Fibroblast of pulmonary artery (primary cell): ENCODE measurements at regions not wholly inside any gene's neighbourhood (a gene's known extent, or its start where the extent isn't known, plus 50 kb on each side); places are given as distances from the start of the nearest gene placed in this dataset.
"Not testable (repeated sequence)": the region's sequence is repeated elsewhere in the genome, so short reads cannot be mapped to it uniquely, and the experiment has no call there.

Experiments
- DNase-seq: peaks from one replicate; pipeline ENCODE4 v3.0.0-alpha.2; 2010; ENCODE audit warnings: low read depth
- H3K4me3 ChIP-seq: replicated peaks from 2 replicates; pipeline ENCODE4 v1.5.1; 2011; ENCODE audit warnings: low read depth, mild to moderate bottlenecking, control low read depth, low read length, moderate library complexity
- CTCF ChIP-seq: IDR thresholded peaks from 2 replicates; pipeline ENCODE4 v1.5.1; 2011; ENCODE audit warnings: mild to moderate bottlenecking, control low read depth, low read length, inconsistent platforms; ENCODE audit errors: missing control alignments

DNA sequence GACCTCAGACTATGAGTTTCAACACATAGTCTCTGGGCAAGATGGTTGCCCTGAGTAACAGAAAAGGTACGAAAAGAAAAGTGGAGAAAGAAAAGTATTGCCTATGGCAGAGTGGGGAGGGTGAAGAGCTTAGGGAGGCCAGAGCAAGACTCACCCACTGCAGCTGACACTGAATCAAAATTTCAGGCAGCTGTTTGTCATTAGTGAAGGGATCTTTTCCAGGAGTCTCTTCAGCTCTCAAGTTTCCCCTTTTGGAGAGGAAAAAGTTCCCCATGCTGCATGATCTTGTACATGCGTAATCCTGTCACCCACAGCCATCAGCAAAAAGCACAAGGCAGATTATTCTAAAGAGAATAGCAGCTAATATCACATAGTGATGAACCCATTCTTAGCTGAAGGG is 616.9 kb upstream of the GBE1 start:
- TF ChIP-seq CTCF, result no peak
- DNase-seq, result no peak
- no peak overlapping the region for H3K4me3 ChIP-seq

GRCh38 chr3:82376883-82377282 is 615.4 kb upstream of the GBE1 start:
- no peak for DNase-seq
- H3K4me3 ChIP-seq, result no peak overlapping the region
- TF ChIP-seq CTCF, result no peak

DNA sequence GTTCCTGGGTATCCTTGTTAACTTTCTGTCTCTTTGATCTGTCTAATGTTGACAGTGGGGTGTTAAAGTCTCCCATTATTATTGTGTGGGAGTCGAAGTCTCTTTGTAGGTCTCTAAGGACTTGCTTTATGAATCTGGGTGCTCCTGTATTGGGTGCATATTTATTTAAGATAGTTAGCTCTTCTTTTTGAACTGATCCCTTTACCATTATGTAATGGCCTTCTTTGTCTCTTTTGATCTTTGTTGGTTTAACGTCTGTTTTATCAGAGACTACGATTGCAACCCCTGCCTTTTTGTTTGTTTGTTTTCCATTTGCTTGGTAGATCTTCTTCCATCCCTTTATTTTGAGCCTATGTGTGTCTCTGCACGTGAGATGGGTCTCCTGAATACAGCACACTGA is 612.4 kb upstream of the GBE1 start:
- DNase-seq, H3K4me3 ChIP-seq: not testable (repeated sequence)

DNA sequence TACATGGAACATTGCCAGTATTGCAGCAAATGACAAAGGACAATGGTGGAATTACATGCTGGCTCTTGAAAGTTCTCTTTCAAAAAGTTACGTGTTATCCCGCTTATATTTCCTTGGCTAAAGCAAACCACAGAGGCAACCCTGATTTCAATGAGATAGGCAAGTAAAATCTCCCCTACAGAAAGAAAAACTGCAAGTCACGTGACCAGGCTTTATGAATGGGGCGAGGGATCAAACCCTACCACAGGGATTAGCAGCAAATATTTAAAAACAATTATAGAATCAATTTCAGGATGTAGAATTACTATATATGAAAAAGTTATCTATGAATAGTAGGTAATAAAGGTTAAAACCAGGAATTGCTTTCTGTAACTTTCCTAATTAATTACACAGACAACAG is 603.4 kb upstream of the GBE1 start:
- DNase-seq, result no peak
- no peak for TF ChIP-seq CTCF
- no peak overlapping the region for H3K4me3 ChIP-seq

GRCh38 chr3:82363131-82363530 is 601.7 kb upstream of the GBE1 start:
- no peak overlapping the region for H3K4me3 ChIP-seq
- DNase-seq, result no peak
- TF ChIP-seq CTCF, result no peak

- no peak for TF ChIP-seq CTCF
- DNase-seq, result no peak
- H3K4me3 ChIP-seq, result no peak overlapping the region
These were observed 593.8 kb upstream of the GBE1 start for GRCh38 chr3:82355228-82355627.

- no peak for TF ChIP-seq CTCF
- H3K4me3 ChIP-seq, result no peak overlapping the region
- DNase-seq, result no peak
These were observed 592.8 kb upstream of the GBE1 start for GRCh38 chr3:82354228-82354627.
